C4-2B (cell line): ENCODE measurements at regions not wholly inside any gene's neighbourhood (a gene's known extent, or its start where the extent isn't known, plus 50 kb on each side); places are given as distances from the start of the nearest gene placed in this dataset.

ENCODE experiments used
- H3K27ac ChIP-seq: fragments of 450-650 bp; 2 replicates; pipeline ENCODE4 v1.5.1; 2017
- ZFX ChIP-seq: fragments of 450-650 bp; IDR thresholded peaks from 2 replicates; pipeline ENCODE4 v1.6.1; 2017
- TF ChIP-seq, protein P1 (sequence below): fragments of 450-650 bp; conservative IDR thresholded peaks from 2 replicates; pipeline ENCODE4 v1.5.1; 2017; ENCODE audit warnings: mild to moderate bottlenecking

DNA sequence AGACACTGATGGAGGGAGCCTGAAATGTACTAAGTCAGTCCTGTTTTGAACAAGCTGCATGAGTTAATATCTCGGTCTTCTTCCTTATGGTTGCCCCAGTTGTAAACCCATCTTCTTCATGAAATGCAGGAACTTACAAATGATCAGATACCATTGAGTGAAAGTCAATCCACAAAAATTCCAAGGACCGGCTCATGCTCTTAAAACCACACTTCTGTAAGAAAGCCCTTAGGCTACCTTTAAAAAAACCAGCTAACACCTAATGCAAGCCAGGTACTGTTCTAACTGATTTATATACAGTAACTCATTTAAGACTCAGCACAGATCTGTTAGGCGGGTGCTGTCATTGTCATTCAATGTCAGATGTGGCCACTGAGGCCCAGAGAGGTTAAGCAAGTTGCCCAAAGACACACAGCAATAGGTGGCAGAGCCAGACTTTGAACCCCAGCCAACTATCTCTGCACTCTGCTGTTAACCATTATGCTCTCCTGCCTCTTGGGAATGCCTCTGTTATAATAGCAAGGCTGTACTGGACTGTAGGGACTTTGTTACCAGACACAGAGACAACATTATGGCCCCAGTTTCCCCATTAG, 93.4 kb downstream of the C16orf95 start:
- no peak overlapping the region for H3K27ac ChIP-seq
- no peak for TF ChIP-seq ZFX
- TF ChIP-seq, protein P1, sequence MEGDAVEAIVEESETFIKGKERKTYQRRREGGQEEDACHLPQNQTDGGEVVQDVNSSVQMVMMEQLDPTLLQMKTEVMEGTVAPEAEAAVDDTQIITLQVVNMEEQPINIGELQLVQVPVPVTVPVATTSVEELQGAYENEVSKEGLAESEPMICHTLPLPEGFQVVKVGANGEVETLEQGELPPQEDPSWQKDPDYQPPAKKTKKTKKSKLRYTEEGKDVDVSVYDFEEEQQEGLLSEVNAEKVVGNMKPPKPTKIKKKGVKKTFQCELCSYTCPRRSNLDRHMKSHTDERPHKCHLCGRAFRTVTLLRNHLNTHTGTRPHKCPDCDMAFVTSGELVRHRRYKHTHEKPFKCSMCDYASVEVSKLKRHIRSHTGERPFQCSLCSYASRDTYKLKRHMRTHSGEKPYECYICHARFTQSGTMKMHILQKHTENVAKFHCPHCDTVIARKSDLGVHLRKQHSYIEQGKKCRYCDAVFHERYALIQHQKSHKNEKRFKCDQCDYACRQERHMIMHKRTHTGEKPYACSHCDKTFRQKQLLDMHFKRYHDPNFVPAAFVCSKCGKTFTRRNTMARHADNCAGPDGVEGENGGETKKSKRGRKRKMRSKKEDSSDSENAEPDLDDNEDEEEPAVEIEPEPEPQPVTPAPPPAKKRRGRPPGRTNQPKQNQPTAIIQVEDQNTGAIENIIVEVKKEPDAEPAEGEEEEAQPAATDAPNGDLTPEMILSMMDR: no peak

- no peak overlapping the region for H3K27ac ChIP-seq
- TF ChIP-seq, protein P1: no peak
- TF ChIP-seq ZFX: no peak
These were observed 90.3 kb downstream of the C16orf95 start for GRCh38 chr16:87226926-87227295.

- TF ChIP-seq, protein P1: no peak
- TF ChIP-seq ZFX: no peak
- no peak overlapping the region for H3K27ac ChIP-seq
These were observed 89.8 kb downstream of the C16orf95 start for GRCh38 chr16:87227296-87227951.

- TF ChIP-seq, protein P1: no peak
- no peak for TF ChIP-seq ZFX
- H3K27ac ChIP-seq: no peak overlapping the region
These were observed 88.8 kb downstream of the C16orf95 start for GRCh38 chr16:87228363-87228762.

DNA sequence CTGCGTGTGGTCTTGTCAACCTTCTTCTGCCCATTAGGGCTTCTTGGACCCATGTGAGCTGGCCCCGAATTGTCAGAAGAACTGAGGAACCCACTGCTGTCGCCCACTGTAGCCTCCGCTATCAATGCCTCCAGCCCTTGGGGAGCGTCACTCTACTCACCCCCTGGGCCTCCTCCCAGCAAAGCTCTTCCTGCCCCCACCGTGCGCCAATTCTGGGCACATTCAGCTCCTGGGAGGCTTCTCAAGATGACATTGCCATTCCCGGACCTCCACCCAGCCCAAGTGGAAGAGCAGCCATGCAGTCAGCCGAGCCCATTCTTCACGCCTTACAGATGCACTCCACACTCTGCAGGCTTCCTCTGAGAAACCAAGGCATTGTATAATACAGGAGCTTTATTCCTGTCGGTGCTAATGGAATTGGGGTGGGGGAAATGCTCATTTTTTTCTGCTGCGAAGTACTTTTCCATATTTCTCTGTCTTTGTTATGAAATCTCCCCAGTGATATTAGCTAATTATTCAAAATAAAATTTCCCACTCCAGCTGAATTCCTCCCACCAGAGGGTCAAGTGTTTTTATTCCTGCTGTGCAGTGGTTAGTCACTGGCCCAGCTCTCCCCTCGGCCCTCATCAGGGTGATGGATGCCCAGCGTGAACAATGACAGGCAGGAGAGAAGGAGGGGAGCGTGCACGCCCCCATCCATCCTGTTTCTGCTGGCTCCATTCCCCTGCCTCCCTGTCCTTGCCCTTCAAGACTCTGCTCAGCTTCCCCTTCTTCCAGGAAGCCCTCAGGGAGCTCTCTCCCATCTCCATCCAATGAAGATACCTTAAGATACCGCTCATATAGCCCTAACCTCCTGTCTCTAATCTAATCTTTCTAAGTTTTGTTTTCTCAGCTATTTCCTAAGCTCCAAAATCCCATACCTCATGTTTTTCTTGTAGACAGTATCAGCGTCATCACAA, 87.7 kb downstream of the C16orf95 start:
- H3K27ac ChIP-seq: no peak overlapping the region
- TF ChIP-seq, protein P1: no peak
- TF ChIP-seq ZFX: no peak

DNA sequence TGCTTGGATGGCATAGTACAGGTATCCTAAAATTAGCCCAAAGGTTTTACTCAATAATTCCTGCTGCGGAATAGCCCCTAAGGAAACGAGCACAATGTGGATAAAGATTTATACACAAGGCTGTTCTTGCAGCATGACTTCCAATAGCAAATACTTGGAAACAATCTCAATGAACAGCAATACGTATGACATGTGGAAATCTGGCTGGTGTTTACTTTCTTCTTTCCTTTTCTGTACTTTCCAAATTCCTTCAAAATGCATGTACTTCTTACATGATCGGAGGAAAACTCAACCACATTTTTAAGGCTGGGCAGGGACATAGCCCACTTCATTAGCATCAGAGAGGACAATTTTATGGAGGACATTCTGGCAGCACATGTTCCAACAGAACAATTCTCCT, 86.6 kb downstream of the C16orf95 start:
- no peak for TF ChIP-seq ZFX
- TF ChIP-seq, protein P1: no peak
- no peak overlapping the region for H3K27ac ChIP-seq

- H3K27ac ChIP-seq: no peak overlapping the region
- no peak for TF ChIP-seq ZFX
- TF ChIP-seq, protein P1: no peak
These were observed 85.9 kb downstream of the C16orf95 start for GRCh38 chr16:87231295-87231694.
